ENCODE measurements at regions not wholly inside any gene's neighbourhood (a gene's known extent, or its start where the extent isn't known, plus 50 kb on each side); places are given as distances from the start of the nearest gene placed in this dataset.

GRCh38 chr10:29962166-29962850, 97.1 kb downstream of the JCAD start:
- DNase-seq, result no peak

- DNase-seq, result no peak
Observed at GRCh38 chr10:29961351-29961750, 98.0 kb downstream of the JCAD start.

- DNase-seq, result no peak
Observed at GRCh38 chr10:29960261-29960660, 99.1 kb downstream of the JCAD start.

GRCh38 chr10:29959586-29959985, 99.8 kb downstream of the JCAD start:
- DNase-seq, result no peak

- DNase-seq, result no peak
Observed at GRCh38 chr10:29958440-29958839, 100.9 kb downstream of the JCAD start.

GRCh38 chr10:29957907-29958331, 101.5 kb downstream of the JCAD start:
- no peak for DNase-seq

- no peak for DNase-seq
Observed at GRCh38 chr10:29957236-29957635, 102.2 kb downstream of the JCAD start.

- DNase-seq, result no peak
Observed at GRCh38 chr10:29956335-29956924, 103.0 kb downstream of the JCAD start.

- no peak for DNase-seq
Observed at GRCh38 chr10:29955329-29955935, 104.0 kb downstream of the JCAD start.

GRCh38 chr10:29951441-29951931, 107.9 kb downstream of the JCAD start:
- no peak for DNase-seq

- DNase-seq, result no peak
Observed at GRCh38 chr10:29950391-29950790, 109.0 kb downstream of the JCAD start.

GRCh38 chr10:29949411-29950011, 109.9 kb downstream of the JCAD start:
- no peak for DNase-seq

GRCh38 chr10:29948881-29949355, 110.5 kb downstream of the JCAD start:
- no peak for DNase-seq

GRCh38 chr10:29947701-29948060, 111.7 kb downstream of the JCAD start:
- DNase-seq, result no peak

- DNase-seq, result no peak
Observed at GRCh38 chr10:29946953-29947700, 112.3 kb downstream of the JCAD start.

- no peak for DNase-seq
Observed at GRCh38 chr10:29946614-29946952, 112.8 kb downstream of the JCAD start.

GRCh38 chr10:29941476-29941875, 117.9 kb downstream of the JCAD start:
- no peak for DNase-seq

- DNase-seq, result no peak
Observed at GRCh38 chr10:29932991-29933390, 126.4 kb downstream of the JCAD start.

- DNase-seq, result no peak
Observed at GRCh38 chr10:29931833-29932232, 127.6 kb downstream of the JCAD start.

GRCh38 chr10:29929006-29929405, 130.4 kb downstream of the JCAD start:
- peak in 1 of 2 experiments; percentile 9 for DNase-seq

GRCh38 chr10:29926693-29927048, 132.7 kb downstream of the JCAD start:
- DNase-seq, result no peak

GRCh38 chr10:29925771-29926692, 133.4 kb downstream of the JCAD start:
- no peak for DNase-seq
